DND-41 (cell line): ENCODE measurements at regions not wholly inside any gene's neighbourhood (a gene's known extent, or its start where the extent isn't known, plus 50 kb on each side); places are given as distances from the start of the nearest gene placed in this dataset.

Experiments
- CTCF ChIP-seq: IDR thresholded peaks from 2 replicates; pipeline ENCODE4 v1.5.1; 2012; ENCODE audit warnings: borderline replicate concordance, low read length, moderate library complexity, mild to moderate bottlenecking; ENCODE audit not compliant: poor library complexity, severe bottlenecking; ENCODE audit errors: extremely low read depth
- EZH2 ChIP-seq: IDR thresholded peaks from 3 replicates; pipeline ENCODE4 v1.6.1; 2012; ENCODE audit warnings: borderline replicate concordance, low read depth, mild to moderate bottlenecking, moderate library complexity, low read length, inconsistent platforms; ENCODE audit not compliant: severe bottlenecking

GRCh38 chr21:43355266-43355924 is 71.5 kb downstream of the SIK1 start:
- TF ChIP-seq CTCF (no peak), EZH2 (no peak)
